ENCODE measurements at regions not wholly inside any gene's neighbourhood (a gene's known extent, or its start where the extent isn't known, plus 50 kb on each side); places are given as distances from the start of the nearest gene placed in this dataset.

- no peak overlapping the region for H3K4me3 ChIP-seq (ENCODE audit: low read depth in 1 of 5, low read length in 5 of 5)
- no peaks in the 10 kb centered on the region for H3K4me1 ChIP-seq (ENCODE audit: control insufficient read depth in 5 of 5, insufficient read depth in 5 of 5, low read length in 5 of 5)
- H3K9me3 ChIP-seq (ENCODE audit: control insufficient read depth in 5 of 5, low read length in 5 of 5) = peaks cover 0 to 5% (median 0%) of the 10 kb centered on the region in 5 donors
- no peaks in the 10 kb centered on the region for H3K36me3 ChIP-seq (ENCODE audit: control insufficient read depth in 5 of 5, insufficient read depth in 5 of 5, low read length in 5 of 5)
- no peak overlapping the region for H3K27ac ChIP-seq (ENCODE audit: low read depth, low read length)
- H3K27me3 ChIP-seq (ENCODE audit: control insufficient read depth in 5 of 5, insufficient read depth in 4 of 5, low read length in 5 of 5) = no peaks in the 10 kb centered on the region
- H3K9ac ChIP-seq (ENCODE audit: low read length in 5 of 5) = no peak overlapping the region
Measured at GRCh38 chr13:106133025-106133424, 402.4 kb downstream of the EFNB2 start.

- Histone ChIP-seq H3K9ac (ENCODE audit: low read length in 5 of 5) (no peak overlapping the region), H3K36me3 (ENCODE audit: control insufficient read depth in 5 of 5, insufficient read depth in 5 of 5, low read length in 5 of 5) (no peaks in the 10 kb centered on the region), H3K27ac (ENCODE audit: low read depth, low read length) (no peak overlapping the region), H3K4me1 (ENCODE audit: control insufficient read depth in 5 of 5, insufficient read depth in 5 of 5, low read length in 5 of 5) (no peaks in the 10 kb centered on the region), H3K9me3 (ENCODE audit: control insufficient read depth in 5 of 5, low read length in 5 of 5) (peaks cover 0 to 5% (median 3%) of the 10 kb centered on the region in 5 donors), H3K27me3 (ENCODE audit: control insufficient read depth in 5 of 5, insufficient read depth in 4 of 5, low read length in 5 of 5) (no peaks in the 10 kb centered on the region), H3K4me3 (ENCODE audit: low read depth in 1 of 5, low read length in 5 of 5) (no peak overlapping the region)
Measured at GRCh38 chr13:106132216-106132615, 403.2 kb downstream of the EFNB2 start.

GRCh38 chr13:106129993-106130392 lies 405.5 kb downstream of the EFNB2 start:
- Histone ChIP-seq H3K27me3 (ENCODE audit: control insufficient read depth in 5 of 5, insufficient read depth in 4 of 5, low read length in 5 of 5) (no peaks in the 10 kb centered on the region), H3K36me3 (ENCODE audit: control insufficient read depth in 5 of 5, insufficient read depth in 5 of 5, low read length in 5 of 5) (no peaks in the 10 kb centered on the region), H3K9ac (ENCODE audit: low read length in 5 of 5) (no peak overlapping the region), H3K4me3 (ENCODE audit: low read depth in 1 of 5, low read length in 5 of 5) (no peak overlapping the region), H3K27ac (ENCODE audit: low read depth, low read length) (no peak overlapping the region), H3K4me1 (ENCODE audit: control insufficient read depth in 5 of 5, insufficient read depth in 5 of 5, low read length in 5 of 5) (no peaks in the 10 kb centered on the region), H3K9me3 (ENCODE audit: control insufficient read depth in 5 of 5, low read length in 5 of 5) (peaks cover 0 to 5% (median 3%) of the 10 kb centered on the region in 5 donors)

GRCh38 chr13:106129273-106129672 lies 406.2 kb downstream of the EFNB2 start:
- H3K27ac ChIP-seq (ENCODE audit: low read depth, low read length) = no peak overlapping the region
- no peaks in the 10 kb centered on the region for H3K36me3 ChIP-seq (ENCODE audit: control insufficient read depth in 5 of 5, insufficient read depth in 5 of 5, low read length in 5 of 5)
- H3K9ac ChIP-seq (ENCODE audit: low read length in 5 of 5) = no peak overlapping the region
- no peaks in the 10 kb centered on the region for H3K27me3 ChIP-seq (ENCODE audit: control insufficient read depth in 5 of 5, insufficient read depth in 4 of 5, low read length in 5 of 5)
- no peaks in the 10 kb centered on the region for H3K4me1 ChIP-seq (ENCODE audit: control insufficient read depth in 5 of 5, insufficient read depth in 5 of 5, low read length in 5 of 5)
- H3K9me3 ChIP-seq (ENCODE audit: control insufficient read depth in 5 of 5, low read length in 5 of 5) = peaks cover 0 to 5% (median 3%) of the 10 kb centered on the region in 5 donors
- H3K4me3 ChIP-seq (ENCODE audit: low read depth in 1 of 5, low read length in 5 of 5) = no peak overlapping the region

- Histone ChIP-seq H3K27me3 (ENCODE audit: control insufficient read depth in 5 of 5, insufficient read depth in 4 of 5, low read length in 5 of 5) (peaks cover 0 to 4% (median 0%) of the 10 kb centered on the region in 5 donors), H3K9ac (ENCODE audit: low read length in 5 of 5) (no peak overlapping the region), H3K27ac (ENCODE audit: low read depth, low read length) (no peak overlapping the region), H3K36me3 (ENCODE audit: control insufficient read depth in 5 of 5, insufficient read depth in 5 of 5, low read length in 5 of 5) (no peaks in the 10 kb centered on the region), H3K4me1 (ENCODE audit: control insufficient read depth in 5 of 5, insufficient read depth in 5 of 5, low read length in 5 of 5) (peaks cover 0 to 4% (median 0%) of the 10 kb centered on the region in 5 donors), H3K9me3 (ENCODE audit: control insufficient read depth in 5 of 5, low read length in 5 of 5) (no peaks in the 10 kb centered on the region), H3K4me3 (ENCODE audit: low read depth in 1 of 5, low read length in 5 of 5) (no peak overlapping the region)
Measured at GRCh38 chr13:106122234-106122633, 413.2 kb downstream of the EFNB2 start.

GRCh38 chr13:106121173-106121754 lies 414.2 kb downstream of the EFNB2 start:
- H3K9me3 ChIP-seq (ENCODE audit: control insufficient read depth in 5 of 5, low read length in 5 of 5) = no peaks in the 10 kb centered on the region
- H3K27me3 ChIP-seq (ENCODE audit: control insufficient read depth in 5 of 5, insufficient read depth in 4 of 5, low read length in 5 of 5) = peaks cover 0 to 4% (median 0%) of the 10 kb centered on the region in 5 donors
- no peak overlapping the region for H3K4me3 ChIP-seq (ENCODE audit: low read depth in 1 of 5, low read length in 5 of 5)
- H3K27ac ChIP-seq (ENCODE audit: low read depth, low read length) = no peak overlapping the region
- H3K9ac ChIP-seq (ENCODE audit: low read length in 5 of 5) = no peak overlapping the region
- H3K4me1 ChIP-seq (ENCODE audit: control insufficient read depth in 5 of 5, insufficient read depth in 5 of 5, low read length in 5 of 5) = peaks cover 0 to 10% (median 0%) of the 10 kb centered on the region in 5 donors
- no peaks in the 10 kb centered on the region for H3K36me3 ChIP-seq (ENCODE audit: control insufficient read depth in 5 of 5, insufficient read depth in 5 of 5, low read length in 5 of 5)

GRCh38 chr13:106118996-106119395 lies 416.5 kb downstream of the EFNB2 start:
- Histone ChIP-seq H3K4me1 (ENCODE audit: control insufficient read depth in 5 of 5, insufficient read depth in 5 of 5, low read length in 5 of 5) (peaks cover 0 to 10% (median 0%) of the 10 kb centered on the region in 5 donors), H3K27ac (ENCODE audit: low read depth, low read length) (no peak overlapping the region), H3K9ac (ENCODE audit: low read length in 5 of 5) (no peak overlapping the region), H3K27me3 (ENCODE audit: control insufficient read depth in 5 of 5, insufficient read depth in 4 of 5, low read length in 5 of 5) (peaks cover 0 to 4% (median 0%) of the 10 kb centered on the region in 5 donors), H3K4me3 (ENCODE audit: low read depth in 1 of 5, low read length in 5 of 5) (no peak overlapping the region), H3K36me3 (ENCODE audit: control insufficient read depth in 5 of 5, insufficient read depth in 5 of 5, low read length in 5 of 5) (no peaks in the 10 kb centered on the region), H3K9me3 (ENCODE audit: control insufficient read depth in 5 of 5, low read length in 5 of 5) (no peaks in the 10 kb centered on the region)

GRCh38 chr13:106118050-106118449 lies 417.4 kb downstream of the EFNB2 start:
- no peak overlapping the region for H3K4me3 ChIP-seq (ENCODE audit: low read depth in 1 of 5, low read length in 5 of 5)
- H3K36me3 ChIP-seq (ENCODE audit: control insufficient read depth in 5 of 5, insufficient read depth in 5 of 5, low read length in 5 of 5) = no peaks in the 10 kb centered on the region
- H3K9me3 ChIP-seq (ENCODE audit: control insufficient read depth in 5 of 5, low read length in 5 of 5) = no peaks in the 10 kb centered on the region
- no peak overlapping the region for H3K9ac ChIP-seq (ENCODE audit: low read length in 5 of 5)
- H3K4me1 ChIP-seq (ENCODE audit: control insufficient read depth in 5 of 5, insufficient read depth in 5 of 5, low read length in 5 of 5) = peaks cover 0 to 10% (median 0%) of the 10 kb centered on the region in 5 donors
- peaks cover 0 to 4% (median 0%) of the 10 kb centered on the region in 5 donors for H3K27me3 ChIP-seq (ENCODE audit: control insufficient read depth in 5 of 5, insufficient read depth in 4 of 5, low read length in 5 of 5)
- no peak overlapping the region for H3K27ac ChIP-seq (ENCODE audit: low read depth, low read length)

GRCh38 chr13:106117640-106118039 lies 417.8 kb downstream of the EFNB2 start:
- peaks cover 0 to 4% (median 0%) of the 10 kb centered on the region in 5 donors for H3K27me3 ChIP-seq (ENCODE audit: control insufficient read depth in 5 of 5, insufficient read depth in 4 of 5, low read length in 5 of 5)
- no peaks in the 10 kb centered on the region for H3K9me3 ChIP-seq (ENCODE audit: control insufficient read depth in 5 of 5, low read length in 5 of 5)
- H3K4me3 ChIP-seq (ENCODE audit: low read depth in 1 of 5, low read length in 5 of 5) = no peak overlapping the region
- no peak overlapping the region for H3K27ac ChIP-seq (ENCODE audit: low read depth, low read length)
- H3K4me1 ChIP-seq (ENCODE audit: control insufficient read depth in 5 of 5, insufficient read depth in 5 of 5, low read length in 5 of 5) = peaks cover 0 to 10% (median 0%) of the 10 kb centered on the region in 5 donors
- no peaks in the 10 kb centered on the region for H3K36me3 ChIP-seq (ENCODE audit: control insufficient read depth in 5 of 5, insufficient read depth in 5 of 5, low read length in 5 of 5)
- no peak overlapping the region for H3K9ac ChIP-seq (ENCODE audit: low read length in 5 of 5)

- H3K36me3 ChIP-seq (ENCODE audit: control insufficient read depth in 5 of 5, insufficient read depth in 5 of 5, low read length in 5 of 5) = no peaks in the 10 kb centered on the region
- peaks cover 0 to 10% (median 0%) of the 10 kb centered on the region in 5 donors for H3K4me1 ChIP-seq (ENCODE audit: control insufficient read depth in 5 of 5, insufficient read depth in 5 of 5, low read length in 5 of 5)
- no peak overlapping the region for H3K27ac ChIP-seq (ENCODE audit: low read depth, low read length)
- H3K9me3 ChIP-seq (ENCODE audit: control insufficient read depth in 5 of 5, low read length in 5 of 5) = no peaks in the 10 kb centered on the region
- peaks cover 0 to 4% (median 0%) of the 10 kb centered on the region in 5 donors for H3K27me3 ChIP-seq (ENCODE audit: control insufficient read depth in 5 of 5, insufficient read depth in 4 of 5, low read length in 5 of 5)
- no peak overlapping the region for H3K9ac ChIP-seq (ENCODE audit: low read length in 5 of 5)
- H3K4me3 ChIP-seq (ENCODE audit: low read depth in 1 of 5, low read length in 5 of 5) = no peak overlapping the region
Measured at GRCh38 chr13:106117035-106117434, 418.4 kb downstream of the EFNB2 start.

Measured in subcutaneous abdominal adipose tissue (tissue), 5 donors.